ENCODE measurements at regions not wholly inside any gene's neighbourhood (a gene's known extent, or its start where the extent isn't known, plus 50 kb on each side); places are given as distances from the start of the nearest gene placed in this dataset.

DNA sequence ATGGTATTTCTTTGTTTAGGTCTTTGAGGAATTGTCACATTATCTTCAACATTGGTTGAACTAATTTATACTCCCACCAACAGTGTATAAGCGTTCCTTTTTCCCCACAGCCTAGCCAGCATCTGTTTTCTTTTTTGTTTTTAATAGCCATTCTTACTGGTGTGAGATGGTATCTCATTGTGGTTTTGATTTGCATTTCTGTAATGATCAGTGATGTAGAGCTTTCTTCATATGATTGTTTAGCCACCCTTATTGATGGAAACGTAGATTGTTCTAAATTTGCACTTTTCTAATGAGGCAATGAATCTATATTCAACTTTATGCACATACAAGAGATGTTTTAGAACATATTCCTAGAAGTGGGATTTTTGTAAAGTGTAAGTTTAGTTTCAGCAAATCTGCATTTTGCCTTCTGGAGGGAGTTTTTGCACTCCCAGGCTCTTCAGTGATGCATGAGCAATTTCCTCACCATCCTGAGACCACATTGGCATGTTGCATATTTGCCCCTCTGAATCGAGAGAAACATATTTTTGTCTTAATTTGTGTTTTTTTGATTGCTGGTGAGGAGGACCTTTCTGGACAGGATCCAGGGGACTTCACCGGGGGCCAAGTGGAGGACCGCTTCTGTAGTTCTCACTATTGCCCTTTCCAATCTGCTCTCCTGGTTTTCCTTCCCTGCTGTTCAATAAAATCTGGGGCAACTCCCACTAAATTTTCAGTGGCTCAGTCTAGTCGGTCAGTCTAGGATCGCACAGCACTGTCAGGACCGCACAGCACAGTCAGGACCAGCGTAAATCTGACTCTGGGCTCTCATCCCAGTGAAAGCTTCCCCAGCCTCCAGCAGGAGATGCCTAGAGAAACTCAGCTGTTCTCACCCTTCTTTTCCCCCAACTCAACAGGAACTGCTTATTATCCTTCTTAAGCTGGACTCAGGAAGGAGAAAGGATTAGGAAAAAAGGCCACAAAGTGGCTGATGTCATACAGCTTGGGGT is 157.0 kb downstream of the PTPN20 start:
- TF ChIP-seq EZH2 (optimal IDR thresholded peaks at IDR 0.05; ENCODE audit: low read depth, low read length): no peak
- TF ChIP-seq, protein P1, sequence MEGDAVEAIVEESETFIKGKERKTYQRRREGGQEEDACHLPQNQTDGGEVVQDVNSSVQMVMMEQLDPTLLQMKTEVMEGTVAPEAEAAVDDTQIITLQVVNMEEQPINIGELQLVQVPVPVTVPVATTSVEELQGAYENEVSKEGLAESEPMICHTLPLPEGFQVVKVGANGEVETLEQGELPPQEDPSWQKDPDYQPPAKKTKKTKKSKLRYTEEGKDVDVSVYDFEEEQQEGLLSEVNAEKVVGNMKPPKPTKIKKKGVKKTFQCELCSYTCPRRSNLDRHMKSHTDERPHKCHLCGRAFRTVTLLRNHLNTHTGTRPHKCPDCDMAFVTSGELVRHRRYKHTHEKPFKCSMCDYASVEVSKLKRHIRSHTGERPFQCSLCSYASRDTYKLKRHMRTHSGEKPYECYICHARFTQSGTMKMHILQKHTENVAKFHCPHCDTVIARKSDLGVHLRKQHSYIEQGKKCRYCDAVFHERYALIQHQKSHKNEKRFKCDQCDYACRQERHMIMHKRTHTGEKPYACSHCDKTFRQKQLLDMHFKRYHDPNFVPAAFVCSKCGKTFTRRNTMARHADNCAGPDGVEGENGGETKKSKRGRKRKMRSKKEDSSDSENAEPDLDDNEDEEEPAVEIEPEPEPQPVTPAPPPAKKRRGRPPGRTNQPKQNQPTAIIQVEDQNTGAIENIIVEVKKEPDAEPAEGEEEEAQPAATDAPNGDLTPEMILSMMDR (IDR thresholded peaks at IDR 0.05; ENCODE audit: low read length): no peak
